ENCODE measurements at regions not wholly inside any gene's neighbourhood (a gene's known extent, or its start where the extent isn't known, plus 50 kb on each side); places are given as distances from the start of the nearest gene placed in this dataset.

GRCh38 chr3:161770484-161771386 lies 274.1 kb downstream of the OTOL1 start:
- WGBS, 2 donors = 42 to 50% methylated on average over 3 of the region's 3 CpGs

GRCh38 chr3:161781381-161781780 lies 284.8 kb downstream of the OTOL1 start:
- no peaks in the 10 kb centered on the region for H3K27me3 ChIP-seq
- DNase-seq (ENCODE audit: low spot score in 2 of 2) = no peak
- H3K4me1 ChIP-seq = no peaks in the 10 kb centered on the region
- H3K9me3 ChIP-seq = peaks cover 0 to 9% (median 0%) of the 10 kb centered on the region in 4 donors
- H3K4me3 ChIP-seq = no peak overlapping the region
- no peak overlapping the region for H3K27ac ChIP-seq
- no peaks in the 10 kb centered on the region for H3K36me3 ChIP-seq
- TF ChIP-seq EP300 (IDR thresholded peaks at IDR 0.05) (no peak), CTCF (IDR thresholded peaks at IDR 0.05) (no peak), POLR2A (IDR thresholded peaks at IDR 0.05) (no peak)
- WGBS, 2 donors = 23 to 45% methylated on average over 1 of the region's 1 CpG

More at GRCh38 chr3:161770484-161771386, 274.1 kb downstream of the OTOL1 start:
- Histone ChIP-seq H3K4me3 (no peak overlapping the region), H3K36me3 (no peaks in the 10 kb centered on the region), H3K27ac (no peak overlapping the region), H3K4me1 (no peaks in the 10 kb centered on the region), H3K9me3 (no peaks in the 10 kb centered on the region), H3K27me3 (no peaks in the 10 kb centered on the region)
- no peak for TF ChIP-seq EP300 (IDR thresholded peaks at IDR 0.05)
- TF ChIP-seq POLR2A (IDR thresholded peaks at IDR 0.05) = no peak
- no peak for TF ChIP-seq CTCF (IDR thresholded peaks at IDR 0.05)
- DNase-seq (ENCODE audit: low spot score in 2 of 2) = no peak

GRCh38 chr3:161793194-161793930 lies 296.8 kb downstream of the OTOL1 start:
- Histone ChIP-seq H3K9me3 (no peaks in the 10 kb centered on the region), H3K36me3 (no peaks in the 10 kb centered on the region), H3K4me1 (no peaks in the 10 kb centered on the region), H3K4me3 (no peak overlapping the region), H3K27ac (no peak overlapping the region), H3K27me3 (no peaks in the 10 kb centered on the region)
- 53 to 62% methylated on average over 3 of the region's 3 CpGs for WGBS, 2 donors
- no peak for TF ChIP-seq POLR2A (IDR thresholded peaks at IDR 0.05)
- TF ChIP-seq CTCF (IDR thresholded peaks at IDR 0.05) = no peak
- no peak for TF ChIP-seq EP300 (IDR thresholded peaks at IDR 0.05)
- no peak for DNase-seq (ENCODE audit: low spot score in 2 of 2)

- DNase-seq (ENCODE audit: low spot score in 2 of 2) = no peak
- Histone ChIP-seq H3K27ac (no peak overlapping the region), H3K36me3 (no peaks in the 10 kb centered on the region), H3K4me3 (no peak overlapping the region), H3K4me1 (no peaks in the 10 kb centered on the region), H3K27me3 (no peaks in the 10 kb centered on the region), H3K9me3 (no peaks in the 10 kb centered on the region)
- TF ChIP-seq POLR2A (IDR thresholded peaks at IDR 0.05) (no peak), EP300 (IDR thresholded peaks at IDR 0.05) (no peak), CTCF (IDR thresholded peaks at IDR 0.05) (no peak)
- WGBS, 2 donors = 76 to 86% methylated on average over 4 of the region's 4 CpGs
These were observed 297.9 kb downstream of the OTOL1 start for GRCh38 chr3:161794551-161794950.

- H3K27ac ChIP-seq = no peak overlapping the region
- no peak for TF ChIP-seq EP300 (IDR thresholded peaks at IDR 0.05)
- no peak for TF ChIP-seq CTCF (IDR thresholded peaks at IDR 0.05)
- DNase-seq (ENCODE audit: low spot score in 2 of 2) = no peak
- no peak overlapping the region for H3K4me3 ChIP-seq
- no peaks in the 10 kb centered on the region for H3K4me1 ChIP-seq
- peaks cover 0 to 5% (median 0%) of the 10 kb centered on the region in 4 donors for H3K9me3 ChIP-seq
- H3K36me3 ChIP-seq = no peaks in the 10 kb centered on the region
- H3K27me3 ChIP-seq = no peaks in the 10 kb centered on the region
These were observed 299.7 kb downstream of the OTOL1 start for GRCh38 chr3:161796312-161796711.

Data from tibial nerve (tissue), 4 donors.